HG03095 (cell line): ENCODE measurements at regions not wholly inside any gene's neighbourhood (a gene's known extent, or its start where the extent isn't known, plus 50 kb on each side); places are given as distances from the start of the nearest gene placed in this dataset.

Experiments
- ATAC-seq: cut with Tn5 transposase; IDR thresholded peaks from one replicate; pipeline ENCODE4 v1.9.1; 2021; ENCODE audit warnings: moderate library complexity; ENCODE audit not compliant: unreplicated experiment

GRCh38 chr12:107888789-107889188 is 114.3 kb downstream of the ASCL4 start:
- ATAC-seq: no peak

- no peak for ATAC-seq
Measured at GRCh38 chr12:107891967-107892366, 117.5 kb downstream of the ASCL4 start.

- ATAC-seq: no peak
Measured at GRCh38 chr12:107894589-107894988, 120.1 kb downstream of the ASCL4 start.

GRCh38 chr12:107895966-107896365 is 121.5 kb downstream of the ASCL4 start:
- ATAC-seq: no peak

GRCh38 chr12:107900588-107900987 is 126.1 kb downstream of the ASCL4 start:
- no peak for ATAC-seq

- ATAC-seq: peak; percentile 98
Measured at GRCh38 chr12:107903341-107904061, 129.0 kb downstream of the ASCL4 start.

- no peak for ATAC-seq
Measured at GRCh38 chr12:107906707-107907106, 132.2 kb downstream of the ASCL4 start.

- ATAC-seq: no peak
Measured at GRCh38 chr12:107912421-107913004, 138.0 kb downstream of the ASCL4 start.

- no peak for ATAC-seq
Measured at GRCh38 chr12:107914460-107914977, 140.0 kb downstream of the ASCL4 start.

GRCh38 chr12:107917912-107918800 is 143.7 kb downstream of the ASCL4 start:
- ATAC-seq: no peak

GRCh38 chr12:107921062-107921461 is 146.6 kb downstream of the ASCL4 start:
- no peak for ATAC-seq

- no peak for ATAC-seq
Measured at GRCh38 chr12:107925125-107925524, 150.6 kb downstream of the ASCL4 start.

- no peak for ATAC-seq
Measured at GRCh38 chr12:107929436-107929835, 154.9 kb downstream of the ASCL4 start.

- ATAC-seq: no peak
Measured at GRCh38 chr12:107931761-107932160, 157.3 kb downstream of the ASCL4 start.

- no peak for ATAC-seq
Measured at GRCh38 chr12:107938446-107938845, 163.9 kb downstream of the ASCL4 start.

GRCh38 chr12:107948391-107948945 is 174.0 kb downstream of the ASCL4 start:
- ATAC-seq: no peak

GRCh38 chr12:107951024-107951423 is 176.5 kb downstream of the ASCL4 start:
- no peak for ATAC-seq

- ATAC-seq: no peak
Measured at GRCh38 chr12:107955966-107956643, 173.0 kb upstream of the WSCD2 start.

GRCh38 chr12:107957459-107957858 is 171.6 kb upstream of the WSCD2 start:
- no peak for ATAC-seq

GRCh38 chr12:107963635-107964034 is 165.5 kb upstream of the WSCD2 start:
- ATAC-seq: no peak

- ATAC-seq: no peak
Measured at GRCh38 chr12:107967170-107967569, 161.9 kb upstream of the WSCD2 start.
